ENCODE measurements at regions not wholly inside any gene's neighbourhood (a gene's known extent, or its start where the extent isn't known, plus 50 kb on each side); places are given as distances from the start of the nearest gene placed in this dataset.
"Not testable (repeated sequence)": the region's sequence is repeated elsewhere in the genome, so short reads cannot be mapped to it uniquely, and the experiment has no call there.

GRCh38 chr22:21187841-21188240 is 142.1 kb downstream of the LRRC74B start:
- TF ChIP-seq, protein P1, sequence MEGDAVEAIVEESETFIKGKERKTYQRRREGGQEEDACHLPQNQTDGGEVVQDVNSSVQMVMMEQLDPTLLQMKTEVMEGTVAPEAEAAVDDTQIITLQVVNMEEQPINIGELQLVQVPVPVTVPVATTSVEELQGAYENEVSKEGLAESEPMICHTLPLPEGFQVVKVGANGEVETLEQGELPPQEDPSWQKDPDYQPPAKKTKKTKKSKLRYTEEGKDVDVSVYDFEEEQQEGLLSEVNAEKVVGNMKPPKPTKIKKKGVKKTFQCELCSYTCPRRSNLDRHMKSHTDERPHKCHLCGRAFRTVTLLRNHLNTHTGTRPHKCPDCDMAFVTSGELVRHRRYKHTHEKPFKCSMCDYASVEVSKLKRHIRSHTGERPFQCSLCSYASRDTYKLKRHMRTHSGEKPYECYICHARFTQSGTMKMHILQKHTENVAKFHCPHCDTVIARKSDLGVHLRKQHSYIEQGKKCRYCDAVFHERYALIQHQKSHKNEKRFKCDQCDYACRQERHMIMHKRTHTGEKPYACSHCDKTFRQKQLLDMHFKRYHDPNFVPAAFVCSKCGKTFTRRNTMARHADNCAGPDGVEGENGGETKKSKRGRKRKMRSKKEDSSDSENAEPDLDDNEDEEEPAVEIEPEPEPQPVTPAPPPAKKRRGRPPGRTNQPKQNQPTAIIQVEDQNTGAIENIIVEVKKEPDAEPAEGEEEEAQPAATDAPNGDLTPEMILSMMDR (IDR thresholded peaks at IDR 0.05; ENCODE audit: poor library complexity) = not testable (repeated sequence)
- not testable (repeated sequence) for TF ChIP-seq EZH2 (IDR thresholded peaks at IDR 0.05; ENCODE audit: borderline replicate concordance); EZH2phosphoT487 (IDR thresholded peaks at IDR 0.05; ENCODE audit: low read depth, severe bottlenecking, unreplicated experiment)
